ENCODE measurements at regions not wholly inside any gene's neighbourhood (a gene's known extent, or its start where the extent isn't known, plus 50 kb on each side); places are given as distances from the start of the nearest gene placed in this dataset.

GRCh38 chr5:40413743-40414142 lies 266.0 kb upstream of the PTGER4 start:
- DNase-seq (ENCODE audit: low read depth), result no peak

GRCh38 chr5:40412771-40413170 lies 266.9 kb upstream of the PTGER4 start:
- DNase-seq (ENCODE audit: low read depth), result no peak

- DNase-seq (ENCODE audit: low read depth), result no peak
These were observed 268.6 kb upstream of the PTGER4 start for GRCh38 chr5:40410964-40411635.

GRCh38 chr5:40410231-40410861 lies 269.4 kb upstream of the PTGER4 start:
- DNase-seq (ENCODE audit: low read depth), result no peak

- DNase-seq (ENCODE audit: low read depth), result no peak
These were observed 270.1 kb upstream of the PTGER4 start for GRCh38 chr5:40409601-40410000.

- DNase-seq (ENCODE audit: low read depth), result no peak
These were observed 272.9 kb upstream of the PTGER4 start for GRCh38 chr5:40406741-40407211.

GRCh38 chr5:40405996-40406740 lies 273.5 kb upstream of the PTGER4 start:
- DNase-seq (ENCODE audit: low read depth), result no peak

- DNase-seq (ENCODE audit: low read depth), result no peak
These were observed 274.5 kb upstream of the PTGER4 start for GRCh38 chr5:40405230-40405629.

GRCh38 chr5:40404613-40405012 lies 275.1 kb upstream of the PTGER4 start:
- DNase-seq (ENCODE audit: low read depth), result no peak

GRCh38 chr5:40402007-40402364 lies 277.7 kb upstream of the PTGER4 start:
- no peak for DNase-seq (ENCODE audit: low read depth)

GRCh38 chr5:40401284-40402006 lies 278.3 kb upstream of the PTGER4 start:
- DNase-seq (ENCODE audit: low read depth), result no peak

- no peak for DNase-seq (ENCODE audit: low read depth)
These were observed 279.5 kb upstream of the PTGER4 start for GRCh38 chr5:40400245-40400644.

- DNase-seq (ENCODE audit: low read depth), result no peak
These were observed 280.4 kb upstream of the PTGER4 start for GRCh38 chr5:40399349-40399748.

- DNase-seq (ENCODE audit: low read depth), result no peak
These were observed 281.7 kb upstream of the PTGER4 start for GRCh38 chr5:40397976-40398375.

- DNase-seq (ENCODE audit: low read depth), result no peak
These were observed 282.6 kb upstream of the PTGER4 start for GRCh38 chr5:40397091-40397490.

GRCh38 chr5:40396317-40396716 lies 283.4 kb upstream of the PTGER4 start:
- no peak for DNase-seq (ENCODE audit: low read depth)

GRCh38 chr5:40395251-40395650 lies 284.5 kb upstream of the PTGER4 start:
- no peak for DNase-seq (ENCODE audit: low read depth)

- no peak for DNase-seq (ENCODE audit: low read depth)
These were observed 285.0 kb upstream of the PTGER4 start for GRCh38 chr5:40394698-40395097.

GRCh38 chr5:40391642-40392041 lies 288.1 kb upstream of the PTGER4 start:
- no peak for DNase-seq (ENCODE audit: low read depth)

GRCh38 chr5:40390281-40391149 lies 289.2 kb upstream of the PTGER4 start:
- no peak for DNase-seq (ENCODE audit: low read depth)

- DNase-seq (ENCODE audit: low read depth), result no peak
These were observed 290.1 kb upstream of the PTGER4 start for GRCh38 chr5:40389591-40389990.

GRCh38 chr5:40386289-40386688 lies 293.4 kb upstream of the PTGER4 start:
- no peak for DNase-seq (ENCODE audit: low read depth)
